Prostate gland (tissue), 2 donors: ENCODE measurements at regions not wholly inside any gene's neighbourhood (a gene's known extent, or its start where the extent isn't known, plus 50 kb on each side); places are given as distances from the start of the nearest gene placed in this dataset.

Experiments used
- POLR2A ChIP-seq: fragments of 450-650 bp; IDR thresholded peaks from one replicate; pipeline ENCODE4 v1.6.1; 2016; ENCODE audit warnings: antibody characterized with exemption, mild to moderate bottlenecking
- POLR2AphosphoS5 ChIP-seq: sonication (generic); formaldehyde crosslinking; IDR thresholded peaks from one replicate; pipeline ENCODE4 v1.6.1; 2017; ENCODE audit warnings: antibody characterized with exemption
- TF ChIP-seq, protein P1 (sequence below), 4 experiments: fragments of 200-600 bp in 2 of 4; fragments of 450-650 bp in 2 of 4; sonication (generic) in 2 of 4; IDR thresholded peaks; 1 replicate in 3 of 4; 2 replicates in 1 of 4; pipeline ENCODE4 v1.5.1; 2016 to 2019; ENCODE audit warnings: antibody characterized with exemption in 4 of 4, mild to moderate bottlenecking in 2 of 4, moderate library complexity in 2 of 4

DNA sequence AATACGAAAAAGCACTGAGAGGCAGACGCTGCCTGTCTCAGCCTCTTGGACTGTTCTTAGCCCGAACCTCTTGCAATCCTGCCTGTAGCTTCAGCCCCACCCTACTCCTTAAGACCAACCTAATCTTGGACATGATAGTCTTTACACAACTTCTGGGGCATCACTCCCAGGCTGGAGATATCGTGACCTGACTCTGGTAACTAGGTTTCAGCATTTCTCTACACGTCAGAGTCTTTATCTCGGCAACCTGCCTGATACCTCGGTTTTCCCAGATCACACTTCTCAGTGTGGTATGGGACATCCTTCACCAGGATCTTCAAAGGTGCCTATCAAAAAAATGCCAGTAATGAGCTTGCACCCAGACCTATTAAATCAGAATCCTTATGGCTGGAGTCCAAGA lies 590.2 kb upstream of the KCNMB2 start:
- no peak for TF ChIP-seq POLR2AphosphoS5
- TF ChIP-seq, protein P1, sequence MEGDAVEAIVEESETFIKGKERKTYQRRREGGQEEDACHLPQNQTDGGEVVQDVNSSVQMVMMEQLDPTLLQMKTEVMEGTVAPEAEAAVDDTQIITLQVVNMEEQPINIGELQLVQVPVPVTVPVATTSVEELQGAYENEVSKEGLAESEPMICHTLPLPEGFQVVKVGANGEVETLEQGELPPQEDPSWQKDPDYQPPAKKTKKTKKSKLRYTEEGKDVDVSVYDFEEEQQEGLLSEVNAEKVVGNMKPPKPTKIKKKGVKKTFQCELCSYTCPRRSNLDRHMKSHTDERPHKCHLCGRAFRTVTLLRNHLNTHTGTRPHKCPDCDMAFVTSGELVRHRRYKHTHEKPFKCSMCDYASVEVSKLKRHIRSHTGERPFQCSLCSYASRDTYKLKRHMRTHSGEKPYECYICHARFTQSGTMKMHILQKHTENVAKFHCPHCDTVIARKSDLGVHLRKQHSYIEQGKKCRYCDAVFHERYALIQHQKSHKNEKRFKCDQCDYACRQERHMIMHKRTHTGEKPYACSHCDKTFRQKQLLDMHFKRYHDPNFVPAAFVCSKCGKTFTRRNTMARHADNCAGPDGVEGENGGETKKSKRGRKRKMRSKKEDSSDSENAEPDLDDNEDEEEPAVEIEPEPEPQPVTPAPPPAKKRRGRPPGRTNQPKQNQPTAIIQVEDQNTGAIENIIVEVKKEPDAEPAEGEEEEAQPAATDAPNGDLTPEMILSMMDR (IDR thresholded peaks at IDR 0.05) = no peak
- no peak for TF ChIP-seq POLR2A
